ENCODE measurements at regions not wholly inside any gene's neighbourhood (a gene's known extent, or its start where the extent isn't known, plus 50 kb on each side); places are given as distances from the start of the nearest gene placed in this dataset.
"Not testable (repeated sequence)": the region's sequence is repeated elsewhere in the genome, so short reads cannot be mapped to it uniquely, and the experiment has no call there.

GRCh38 chr10:108966005-108966404 is 957.3 kb downstream of the XPNPEP1 start:
- no peak for DNase-seq (ENCODE audit: low read depth)

GRCh38 chr10:108962172-108962571 is 961.1 kb downstream of the XPNPEP1 start:
- no peak for DNase-seq (ENCODE audit: low read depth)

- no peak for DNase-seq (ENCODE audit: low read depth)
Observed at GRCh38 chr10:108957681-108958080, 965.6 kb downstream of the XPNPEP1 start.

GRCh38 chr10:108956149-108956548 is 967.2 kb downstream of the XPNPEP1 start:
- DNase-seq (ENCODE audit: low read depth), result no peak

GRCh38 chr10:108920029-108920428 is 1003.3 kb downstream of the XPNPEP1 start:
- not testable (repeated sequence) for DNase-seq (ENCODE audit: low read depth)

GRCh38 chr10:108913300-108913699 is 1010.0 kb downstream of the XPNPEP1 start:
- DNase-seq (ENCODE audit: low read depth), result no peak

GRCh38 chr10:108911814-108912541 is 1011.3 kb downstream of the XPNPEP1 start:
- no peak for DNase-seq (ENCODE audit: low read depth)

- no peak for DNase-seq (ENCODE audit: low read depth)
Observed at GRCh38 chr10:108908096-108908495, 1015.2 kb downstream of the XPNPEP1 start.

- DNase-seq (ENCODE audit: low read depth), result no peak
Observed at GRCh38 chr10:108905821-108906220, 1017.5 kb downstream of the XPNPEP1 start.

GRCh38 chr10:108905171-108905570 is 1018.1 kb downstream of the XPNPEP1 start:
- DNase-seq (ENCODE audit: low read depth), result no peak

GRCh38 chr10:108904163-108904838 is 1019.0 kb downstream of the XPNPEP1 start:
- no peak for DNase-seq (ENCODE audit: low read depth)

- no peak for DNase-seq (ENCODE audit: low read depth)
Observed at GRCh38 chr10:108902619-108903285, 1020.6 kb downstream of the XPNPEP1 start.

- DNase-seq (ENCODE audit: low read depth), result no peak
Observed at GRCh38 chr10:108901781-108902618, 1021.3 kb downstream of the XPNPEP1 start.

- no peak for DNase-seq (ENCODE audit: low read depth)
Observed at GRCh38 chr10:108899670-108900069, 1023.6 kb downstream of the XPNPEP1 start.

GRCh38 chr10:108894402-108895301 is 1028.7 kb downstream of the XPNPEP1 start:
- no peak for DNase-seq (ENCODE audit: low read depth)

- DNase-seq (ENCODE audit: low read depth), result no peak
Observed at GRCh38 chr10:108877095-108877561, 1046.2 kb downstream of the XPNPEP1 start.

- no peak for DNase-seq (ENCODE audit: low read depth)
Observed at GRCh38 chr10:108872854-108873253, 1050.5 kb downstream of the XPNPEP1 start.

- DNase-seq (ENCODE audit: low read depth), result no peak
Observed at GRCh38 chr10:108868881-108869280, 1054.4 kb downstream of the XPNPEP1 start.

- no peak for DNase-seq (ENCODE audit: low read depth)
Observed at GRCh38 chr10:108862676-108863350, 1060.5 kb downstream of the XPNPEP1 start.

GRCh38 chr10:108861181-108861754 is 1062.0 kb downstream of the XPNPEP1 start:
- no peak for DNase-seq (ENCODE audit: low read depth)

All from HS-27A (cell line).